ENCODE measurements at regions not wholly inside any gene's neighbourhood (a gene's known extent, or its start where the extent isn't known, plus 50 kb on each side); places are given as distances from the start of the nearest gene placed in this dataset.
"Not testable (repeated sequence)": the region's sequence is repeated elsewhere in the genome, so short reads cannot be mapped to it uniquely, and the experiment has no call there.

DNA sequence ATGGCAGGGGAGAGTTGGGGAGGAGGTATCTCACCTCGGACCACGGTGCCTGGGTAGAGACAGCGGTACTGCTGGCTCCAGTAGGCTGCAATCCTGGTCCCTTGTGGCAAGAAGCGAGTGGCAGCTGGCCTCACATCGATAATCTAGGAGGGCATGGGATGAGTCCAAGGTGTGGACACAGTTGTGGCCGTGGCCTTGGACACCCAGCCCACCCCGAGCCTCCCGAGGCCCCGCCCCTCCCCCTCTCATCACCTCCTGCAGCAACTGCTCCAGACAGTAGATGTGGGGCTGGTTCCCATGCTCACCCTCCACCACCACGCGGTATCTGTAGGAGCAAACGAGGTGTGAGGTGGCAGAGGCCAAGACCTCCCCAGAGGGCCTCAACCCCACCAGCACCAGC lies 418.6 kb upstream of the ZNF722 start:
- not testable (repeated sequence) for H3K4me3 Mint-ChIP-seq (ENCODE audit: unreplicated experiment); H3K27ac Mint-ChIP-seq (ENCODE audit: unreplicated experiment); FAIRE-seq; H3K4me3 ChIP-seq (ENCODE audit: insufficient read depth, low read depth, low read length); H3K36me3 Mint-ChIP-seq (ENCODE audit: low read depth, unreplicated experiment); H3K4me2 ChIP-seq (ENCODE audit: low read length); DNase-seq (ENCODE audit: low read depth); H3K4me1 Mint-ChIP-seq (ENCODE audit: low read depth, unreplicated experiment); H2AFZ ChIP-seq (ENCODE audit: low read depth, low read length); H3K36me3 ChIP-seq (ENCODE audit: insufficient read depth, low read length); H3K27me3 ChIP-seq (ENCODE audit: insufficient read depth, low read length); H3K27me3 Mint-ChIP-seq (ENCODE audit: low read depth, unreplicated experiment); H4K20me1 ChIP-seq (ENCODE audit: insufficient read depth, low read length); H3K9me3 ChIP-seq (ENCODE audit: insufficient read depth, low read depth, low read length); H3K4me1 ChIP-seq (ENCODE audit: insufficient read depth, low read length); H3K9ac ChIP-seq (ENCODE audit: low read length); H3K79me2 ChIP-seq (ENCODE audit: insufficient read depth, low read length); H3K27ac ChIP-seq (ENCODE audit: low read depth, low read length); H3K9me3 Mint-ChIP-seq (ENCODE audit: unreplicated experiment)

DNA sequence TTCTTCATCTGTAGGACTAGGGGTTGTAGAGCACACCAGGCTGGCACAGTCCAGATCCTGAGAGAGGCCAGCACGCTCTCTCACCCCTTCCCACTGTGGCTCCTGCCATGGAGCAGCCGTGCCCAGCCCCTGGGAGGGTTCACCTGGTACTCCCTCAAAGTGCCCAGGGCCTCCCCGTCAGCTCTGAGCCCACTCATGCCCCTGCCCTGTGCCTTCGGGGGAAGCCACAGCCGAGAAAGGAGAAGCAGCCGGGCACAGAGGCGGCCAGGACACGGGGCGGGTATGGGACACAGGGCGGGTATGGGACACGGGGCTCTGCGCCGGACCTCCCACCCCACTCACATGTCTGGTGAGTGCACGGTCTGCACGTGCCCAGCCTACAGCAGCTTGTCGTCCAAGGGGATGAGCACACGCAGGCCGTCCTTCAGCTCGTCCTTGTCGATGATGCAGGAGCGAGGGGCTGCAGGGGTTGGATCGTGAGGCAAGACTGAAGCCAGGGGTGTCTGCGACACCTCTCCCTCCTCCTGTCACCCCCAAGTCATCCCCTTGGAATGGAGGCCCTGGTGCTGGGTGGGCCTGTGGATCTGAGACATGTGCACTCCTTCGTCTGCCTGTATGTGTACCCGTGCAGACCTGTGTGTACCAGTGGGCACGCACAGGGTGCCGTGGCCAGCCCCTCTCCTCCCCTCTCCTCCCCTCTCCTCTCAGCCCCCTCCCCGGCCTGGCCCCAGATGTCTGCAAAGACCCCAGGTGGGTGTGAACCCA lies 417.9 kb upstream of the ZNF722 start:
- H3K36me3 Mint-ChIP-seq (ENCODE audit: low read depth, unreplicated experiment); H3K9ac ChIP-seq (ENCODE audit: low read length); H3K79me2 ChIP-seq (ENCODE audit: insufficient read depth, low read length); H3K4me2 ChIP-seq (ENCODE audit: low read length); H3K27me3 Mint-ChIP-seq (ENCODE audit: low read depth, unreplicated experiment); H3K36me3 ChIP-seq (ENCODE audit: insufficient read depth, low read length); H2AFZ ChIP-seq (ENCODE audit: low read depth, low read length); DNase-seq (ENCODE audit: low read depth); H3K27ac ChIP-seq (ENCODE audit: low read depth, low read length); H3K4me3 ChIP-seq (ENCODE audit: insufficient read depth, low read depth, low read length); H3K4me3 Mint-ChIP-seq (ENCODE audit: unreplicated experiment); H3K9me3 Mint-ChIP-seq (ENCODE audit: unreplicated experiment); H3K27ac Mint-ChIP-seq (ENCODE audit: unreplicated experiment); H4K20me1 ChIP-seq (ENCODE audit: insufficient read depth, low read length); H3K4me1 Mint-ChIP-seq (ENCODE audit: low read depth, unreplicated experiment); H3K9me3 ChIP-seq (ENCODE audit: insufficient read depth, low read depth, low read length); H3K4me1 ChIP-seq (ENCODE audit: insufficient read depth, low read length); H3K27me3 ChIP-seq (ENCODE audit: insufficient read depth, low read length); FAIRE-seq: not testable (repeated sequence)

GRCh38 chr7:63582771-63583170 lies 415.9 kb upstream of the ZNF722 start:
- DNase-seq (ENCODE audit: low read depth); H3K27me3 Mint-ChIP-seq (ENCODE audit: low read depth, unreplicated experiment): not testable (repeated sequence)

DNA sequence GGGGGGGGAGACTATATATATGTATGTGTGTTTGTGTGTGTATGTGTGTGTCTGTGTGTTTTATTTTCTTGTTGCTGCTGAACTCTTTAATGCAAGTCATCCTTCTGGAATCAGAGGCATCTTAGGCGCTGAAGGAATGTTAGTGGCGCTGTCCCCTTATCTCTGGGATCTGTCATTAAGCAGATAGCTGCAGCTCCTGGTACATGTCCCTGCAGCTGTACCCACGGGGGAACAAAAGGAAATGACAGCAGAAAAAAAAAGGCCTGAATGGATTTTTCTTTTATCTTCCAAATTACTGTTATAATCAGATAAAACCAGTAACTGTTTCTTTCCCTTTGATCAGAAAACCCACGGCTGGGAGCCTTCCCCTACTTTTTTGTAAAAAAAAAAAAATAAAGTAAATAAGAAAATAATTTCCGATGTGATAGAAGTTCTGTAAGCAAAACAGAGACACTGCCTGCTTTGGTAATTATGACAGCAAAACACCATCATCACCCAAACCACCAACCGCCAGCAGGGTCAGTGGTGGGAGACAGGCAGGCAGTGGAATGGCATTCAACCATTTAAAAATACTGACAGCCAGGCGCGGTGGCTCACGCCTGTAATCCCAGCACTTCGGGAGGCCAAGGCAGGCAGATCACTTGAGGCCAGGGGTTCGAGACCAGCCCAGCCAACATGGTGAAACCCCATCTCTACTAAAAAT lies 411.3 kb upstream of the ZNF722 start:
- not testable (repeated sequence) for H3K27me3 ChIP-seq (ENCODE audit: insufficient read depth, low read length); H3K9ac ChIP-seq (ENCODE audit: low read length); H3K36me3 Mint-ChIP-seq (ENCODE audit: low read depth, unreplicated experiment); DNase-seq (ENCODE audit: low read depth); H3K9me3 Mint-ChIP-seq (ENCODE audit: unreplicated experiment); H3K4me3 ChIP-seq (ENCODE audit: insufficient read depth, low read depth, low read length); H4K20me1 ChIP-seq (ENCODE audit: insufficient read depth, low read length); FAIRE-seq; H3K27me3 Mint-ChIP-seq (ENCODE audit: low read depth, unreplicated experiment); H3K4me1 Mint-ChIP-seq (ENCODE audit: low read depth, unreplicated experiment); H3K36me3 ChIP-seq (ENCODE audit: insufficient read depth, low read length); H3K27ac Mint-ChIP-seq (ENCODE audit: unreplicated experiment); H3K4me1 ChIP-seq (ENCODE audit: insufficient read depth, low read length); H3K79me2 ChIP-seq (ENCODE audit: insufficient read depth, low read length); H3K4me2 ChIP-seq (ENCODE audit: low read length); H2AFZ ChIP-seq (ENCODE audit: low read depth, low read length); H3K27ac ChIP-seq (ENCODE audit: low read depth, low read length); H3K9me3 ChIP-seq (ENCODE audit: insufficient read depth, low read depth, low read length); H3K4me3 Mint-ChIP-seq (ENCODE audit: unreplicated experiment)

More at GRCh38 chr7:63582771-63583170, 415.9 kb upstream of the ZNF722 start:
- H3K9me3 Mint-ChIP-seq (ENCODE audit: unreplicated experiment); H3K36me3 Mint-ChIP-seq (ENCODE audit: low read depth, unreplicated experiment); H3K4me1 Mint-ChIP-seq (ENCODE audit: low read depth, unreplicated experiment); H3K27ac Mint-ChIP-seq (ENCODE audit: unreplicated experiment); H2AFZ ChIP-seq (ENCODE audit: low read depth, low read length); H3K4me1 ChIP-seq (ENCODE audit: insufficient read depth, low read length); H3K9ac ChIP-seq (ENCODE audit: low read length); FAIRE-seq; H3K4me2 ChIP-seq (ENCODE audit: low read length); H3K27me3 ChIP-seq (ENCODE audit: insufficient read depth, low read length); H3K4me3 ChIP-seq (ENCODE audit: insufficient read depth, low read depth, low read length); H3K9me3 ChIP-seq (ENCODE audit: insufficient read depth, low read depth, low read length); H3K36me3 ChIP-seq (ENCODE audit: insufficient read depth, low read length); H3K79me2 ChIP-seq (ENCODE audit: insufficient read depth, low read length); H3K4me3 Mint-ChIP-seq (ENCODE audit: unreplicated experiment); H4K20me1 ChIP-seq (ENCODE audit: insufficient read depth, low read length); H3K27ac ChIP-seq (ENCODE audit: low read depth, low read length): not testable (repeated sequence)

DNA sequence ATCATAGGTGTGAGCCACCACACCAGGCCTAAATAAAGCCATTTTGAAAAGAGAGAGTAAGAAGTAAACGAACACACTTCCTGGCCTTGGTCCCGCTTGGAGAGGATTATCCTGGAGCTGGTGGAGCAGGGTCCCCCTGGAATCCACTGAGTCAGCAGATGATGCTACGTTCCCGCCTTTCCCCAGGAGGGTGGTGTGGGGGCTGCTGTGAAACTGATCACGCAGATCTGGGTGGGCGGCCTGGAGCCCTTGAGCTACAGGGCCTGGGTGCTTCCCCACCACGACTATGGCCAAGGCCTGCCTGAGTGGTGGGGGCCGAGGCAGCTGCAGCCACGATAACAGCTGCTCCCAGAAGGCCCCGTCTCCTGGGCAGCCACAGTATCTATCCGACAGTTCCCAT lies 407.4 kb upstream of the ZNF722 start:
- H3K9me3 Mint-ChIP-seq (ENCODE audit: unreplicated experiment); H2AFZ ChIP-seq (ENCODE audit: low read depth, low read length); H4K20me1 ChIP-seq (ENCODE audit: insufficient read depth, low read length); H3K36me3 ChIP-seq (ENCODE audit: insufficient read depth, low read length); H3K9ac ChIP-seq (ENCODE audit: low read length); H3K9me3 ChIP-seq (ENCODE audit: insufficient read depth, low read depth, low read length); H3K4me1 Mint-ChIP-seq (ENCODE audit: low read depth, unreplicated experiment); H3K4me3 Mint-ChIP-seq (ENCODE audit: unreplicated experiment); H3K4me2 ChIP-seq (ENCODE audit: low read length); H3K4me3 ChIP-seq (ENCODE audit: insufficient read depth, low read depth, low read length); FAIRE-seq; H3K27me3 ChIP-seq (ENCODE audit: insufficient read depth, low read length); H3K79me2 ChIP-seq (ENCODE audit: insufficient read depth, low read length); DNase-seq (ENCODE audit: low read depth); H3K27me3 Mint-ChIP-seq (ENCODE audit: low read depth, unreplicated experiment); H3K27ac ChIP-seq (ENCODE audit: low read depth, low read length); H3K36me3 Mint-ChIP-seq (ENCODE audit: low read depth, unreplicated experiment); H3K4me1 ChIP-seq (ENCODE audit: insufficient read depth, low read length); H3K27ac Mint-ChIP-seq (ENCODE audit: unreplicated experiment): not testable (repeated sequence)

- H3K4me3 ChIP-seq (ENCODE audit: insufficient read depth, low read depth, low read length); H3K4me2 ChIP-seq (ENCODE audit: low read length); DNase-seq (ENCODE audit: low read depth); H3K9me3 Mint-ChIP-seq (ENCODE audit: unreplicated experiment); FAIRE-seq; H3K9me3 ChIP-seq (ENCODE audit: insufficient read depth, low read depth, low read length); H3K4me3 Mint-ChIP-seq (ENCODE audit: unreplicated experiment); H3K79me2 ChIP-seq (ENCODE audit: insufficient read depth, low read length); H3K36me3 ChIP-seq (ENCODE audit: insufficient read depth, low read length); H3K36me3 Mint-ChIP-seq (ENCODE audit: low read depth, unreplicated experiment); H3K27ac ChIP-seq (ENCODE audit: low read depth, low read length); H3K27me3 Mint-ChIP-seq (ENCODE audit: low read depth, unreplicated experiment); H3K9ac ChIP-seq (ENCODE audit: low read length); H3K27me3 ChIP-seq (ENCODE audit: insufficient read depth, low read length); H3K27ac Mint-ChIP-seq (ENCODE audit: unreplicated experiment); H3K4me1 ChIP-seq (ENCODE audit: insufficient read depth, low read length); H3K4me1 Mint-ChIP-seq (ENCODE audit: low read depth, unreplicated experiment); H2AFZ ChIP-seq (ENCODE audit: low read depth, low read length); H4K20me1 ChIP-seq (ENCODE audit: insufficient read depth, low read length): not testable (repeated sequence)
These were observed 394.8 kb upstream of the ZNF722 start for GRCh38 chr7:63603812-63604211.
